HG03139 (cell line): ENCODE measurements at regions not wholly inside any gene's neighbourhood (a gene's known extent, or its start where the extent isn't known, plus 50 kb on each side); places are given as distances from the start of the nearest gene placed in this dataset.
"Not testable (repeated sequence)": the region's sequence is repeated elsewhere in the genome, so short reads cannot be mapped to it uniquely, and the experiment has no call there.

Experiments used
- ATAC-seq: cut with Tn5 transposase; IDR thresholded peaks from one replicate; pipeline ENCODE4 v1.9.1; 2021; ENCODE audit not compliant: unreplicated experiment

- no peak for ATAC-seq
Observed at GRCh38 chr2:14967729-14968128, 335.2 kb downstream of the LRATD1 start.

GRCh38 chr2:14975381-14975780, 342.9 kb downstream of the LRATD1 start:
- ATAC-seq: no peak

DNA sequence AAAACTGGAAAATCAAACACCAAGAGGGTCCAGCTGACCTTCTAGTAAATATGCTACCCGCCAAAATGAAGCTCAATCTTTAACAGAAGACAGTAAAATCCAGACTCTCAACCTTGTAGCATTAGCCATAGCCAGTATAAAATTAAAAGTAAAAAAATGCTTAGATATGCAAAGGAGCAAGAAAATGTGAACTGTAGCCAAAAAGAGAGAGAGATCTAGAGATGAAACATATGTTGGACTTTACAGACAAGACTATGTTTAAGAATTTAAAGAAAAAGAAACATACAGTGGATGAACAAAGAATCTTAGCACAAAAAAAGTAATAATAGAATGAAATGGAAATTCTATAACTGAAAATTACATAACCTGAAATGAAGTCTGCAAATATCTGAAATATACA, 344.5 kb downstream of the LRATD1 start:
- no peak for ATAC-seq

- no peak for ATAC-seq
Observed at GRCh38 chr2:14978845-14979244, 346.3 kb downstream of the LRATD1 start.

- no peak for ATAC-seq
Observed at GRCh38 chr2:14982790-14983189, 350.3 kb downstream of the LRATD1 start.

DNA sequence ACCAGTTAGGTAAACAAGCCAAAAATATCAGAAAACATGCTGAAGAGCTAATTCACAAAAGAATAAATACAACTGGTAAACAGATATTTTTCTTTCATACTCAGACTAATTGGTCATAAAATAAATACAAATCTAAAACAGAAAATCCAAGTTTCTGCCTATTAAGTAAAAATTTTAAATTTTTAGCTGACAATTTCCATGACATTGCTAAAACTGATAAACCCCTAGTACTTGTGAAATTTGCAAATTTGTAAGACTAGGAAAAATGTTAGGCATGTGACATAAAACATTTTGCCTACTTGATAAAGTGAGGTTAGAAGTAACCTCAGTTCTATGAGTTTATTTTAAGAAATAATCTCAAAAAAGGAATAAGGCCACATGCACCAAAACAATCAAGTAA, 356.1 kb downstream of the LRATD1 start:
- ATAC-seq: no peak

DNA sequence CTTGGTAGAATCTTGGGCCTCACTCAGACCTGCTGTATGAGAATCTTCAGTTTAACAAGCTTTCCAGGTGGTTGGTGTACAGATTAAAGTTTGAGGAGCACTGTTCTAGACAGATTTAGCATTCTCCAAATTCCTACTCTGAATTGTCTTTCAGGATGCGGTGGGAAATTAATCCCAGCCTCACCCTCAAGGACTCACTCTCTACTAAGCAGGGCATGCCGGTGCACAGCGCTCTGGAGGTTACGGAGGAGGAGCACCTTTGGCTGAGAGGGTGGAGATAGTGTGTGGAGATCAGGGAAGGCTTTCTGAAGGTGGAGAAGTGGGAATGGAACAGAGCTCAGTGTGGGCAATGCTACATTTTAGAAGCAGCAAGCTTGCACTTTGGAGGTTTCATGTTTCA, 359.2 kb downstream of the LRATD1 start:
- no peak for ATAC-seq

GRCh38 chr2:14994721-14995120, 362.2 kb downstream of the LRATD1 start:
- ATAC-seq: no peak

DNA sequence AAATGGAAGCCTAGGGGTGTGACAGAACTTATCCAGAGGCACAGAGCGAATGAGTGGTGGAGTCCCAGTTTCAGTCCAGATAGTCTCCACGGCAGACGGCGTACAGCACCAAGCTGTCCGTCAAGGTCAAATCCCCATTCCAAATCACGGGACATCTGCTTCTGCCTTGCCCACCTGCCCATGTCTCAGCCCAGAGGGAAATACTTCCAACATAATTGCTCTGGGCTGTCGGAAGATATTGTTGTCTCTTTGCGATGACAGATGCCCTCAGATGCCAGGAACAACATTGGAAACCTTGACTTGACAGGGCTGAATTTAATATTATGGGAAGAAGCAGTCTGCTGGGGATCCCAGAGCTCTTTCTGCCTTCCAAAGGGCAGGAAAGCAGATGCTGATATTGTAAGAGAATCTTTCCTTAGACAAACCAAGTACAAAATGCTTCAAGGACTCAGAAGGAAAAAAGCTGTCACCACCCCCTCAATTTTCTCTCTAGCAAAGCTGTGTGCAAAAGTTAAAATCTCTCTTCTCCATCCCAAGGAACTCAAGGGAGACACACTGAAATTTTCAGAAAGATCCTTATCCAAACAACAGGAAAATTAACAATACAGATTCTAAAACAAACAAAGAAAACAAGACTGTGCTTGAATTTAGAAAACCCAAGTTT, 364.0 kb downstream of the LRATD1 start:
- ATAC-seq: no peak

DNA sequence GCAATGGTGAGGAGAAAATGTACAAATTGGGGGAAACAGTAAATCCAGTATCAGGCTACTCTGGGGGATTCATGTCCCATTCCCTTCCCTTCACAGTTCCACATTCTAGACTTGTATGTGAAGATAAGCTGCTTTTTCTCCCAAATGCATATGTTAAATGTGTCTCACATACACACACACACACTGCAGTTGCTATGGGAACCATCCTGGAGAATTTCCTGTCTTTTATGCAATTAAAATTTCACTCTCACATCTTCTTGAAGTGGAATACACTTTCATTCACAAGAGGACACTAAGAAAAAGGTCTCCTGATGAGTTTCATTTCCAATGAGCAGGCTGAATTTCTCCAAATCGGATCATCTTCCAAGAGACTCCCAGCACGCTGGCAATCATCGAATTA, 366.0 kb downstream of the LRATD1 start:
- no peak for ATAC-seq

- ATAC-seq: no peak
Observed at GRCh38 chr2:14999114-14999661, 366.7 kb downstream of the LRATD1 start.

- ATAC-seq: not testable (repeated sequence)
Observed at GRCh38 chr2:15002519-15002918, 370.0 kb downstream of the LRATD1 start.

GRCh38 chr2:15006667-15007066, 374.1 kb downstream of the LRATD1 start:
- ATAC-seq: peak; percentile 83

- no peak for ATAC-seq
Observed at GRCh38 chr2:15009681-15010080, 377.2 kb downstream of the LRATD1 start.

DNA sequence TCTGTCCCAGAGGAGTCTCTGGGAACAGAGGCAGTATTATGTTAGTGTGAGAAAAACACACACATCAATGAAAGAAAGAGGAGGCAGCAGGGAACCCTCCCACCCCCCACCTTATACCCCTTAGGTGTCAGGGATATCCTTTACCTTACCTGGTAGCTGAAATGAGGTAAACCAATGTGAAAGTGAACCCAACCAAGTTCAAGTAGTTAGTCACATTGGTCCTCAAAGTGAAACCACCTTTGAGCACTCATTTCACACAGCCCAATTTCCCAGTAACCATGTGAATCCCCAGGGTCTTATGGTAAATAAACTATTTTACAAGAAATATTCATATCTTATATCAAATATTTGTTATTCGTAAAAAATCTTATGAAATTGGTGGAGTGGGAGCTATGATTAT, 377.8 kb downstream of the LRATD1 start:
- ATAC-seq: no peak

DNA sequence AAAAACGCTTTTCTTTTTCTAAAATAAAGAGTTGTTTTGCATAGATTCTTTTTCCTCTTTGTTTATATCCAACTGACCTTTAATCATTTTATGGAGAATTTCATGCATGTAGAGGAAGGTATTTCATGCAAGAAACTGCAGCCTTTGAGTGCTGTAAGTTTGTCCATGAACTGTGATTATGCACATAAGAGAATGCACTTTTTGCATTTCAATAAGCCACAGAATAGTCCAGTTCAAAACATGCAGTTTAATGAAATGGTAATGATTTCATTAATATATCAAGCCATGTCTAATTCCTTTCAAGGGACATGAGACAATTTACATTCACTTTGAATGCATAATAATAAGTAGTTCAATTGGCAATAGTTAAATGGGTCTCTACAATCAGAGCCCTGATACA, 386.3 kb downstream of the LRATD1 start:
- no peak for ATAC-seq

DNA sequence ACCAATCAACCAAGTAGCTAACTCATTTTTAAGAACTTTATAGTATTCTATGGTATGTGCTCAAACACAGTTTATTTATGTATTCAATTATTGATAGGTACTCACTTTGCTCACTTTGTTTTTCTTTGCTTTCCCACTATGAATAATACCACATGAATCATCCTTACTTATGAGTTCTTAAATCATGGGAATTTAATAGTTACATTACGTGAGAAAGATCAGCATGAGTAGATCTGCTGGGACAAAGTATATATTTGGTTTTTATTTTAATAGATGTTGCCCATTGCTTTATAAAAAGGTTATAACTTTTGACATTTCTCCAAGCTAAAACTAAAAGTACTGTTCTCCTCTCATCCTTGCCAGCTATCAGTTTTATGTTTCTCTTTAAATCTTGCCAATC, 390.7 kb downstream of the LRATD1 start:
- ATAC-seq: no peak

DNA sequence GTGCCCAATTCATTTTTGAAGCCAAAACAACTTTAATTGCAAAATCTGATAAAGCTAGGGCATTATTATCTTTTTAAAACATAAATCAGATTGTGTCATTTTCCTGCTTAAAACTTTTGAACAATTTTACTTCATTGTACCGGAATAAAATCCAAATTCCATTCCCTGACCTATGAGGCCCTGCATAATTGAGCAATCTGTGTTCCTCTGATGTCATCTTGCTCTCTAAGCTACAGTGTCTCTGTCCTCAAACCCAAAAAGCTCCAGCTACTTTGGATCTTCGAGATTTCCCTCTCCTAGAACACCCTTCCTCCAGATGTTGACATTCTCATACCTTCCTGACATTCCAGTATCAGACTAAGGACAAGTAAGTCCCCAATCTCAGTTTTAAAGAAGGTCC, 395.9 kb downstream of the LRATD1 start:
- ATAC-seq: no peak

DNA sequence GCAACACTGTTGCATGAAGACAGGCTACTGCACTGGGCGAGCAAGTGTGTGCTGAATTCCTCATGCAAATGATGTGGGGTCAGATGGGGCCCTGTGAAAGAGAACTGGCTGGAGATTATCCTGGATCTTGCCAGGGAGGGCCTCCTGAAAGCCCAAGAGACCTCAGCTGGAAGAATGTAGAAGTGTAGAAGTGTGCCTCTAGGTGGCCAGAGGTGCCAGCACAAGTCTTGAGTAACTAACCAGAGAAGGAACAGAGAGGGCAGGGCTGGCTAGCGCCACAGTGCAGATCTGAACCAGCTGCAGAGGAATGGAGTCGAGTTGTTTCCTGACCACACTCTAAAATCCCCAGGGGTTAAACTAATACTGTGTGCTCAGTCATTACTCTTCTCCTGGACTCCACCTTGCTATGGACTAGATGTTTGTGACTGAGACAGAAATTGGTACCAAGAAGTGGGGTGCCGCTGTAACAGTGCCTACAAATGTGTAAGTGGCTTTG, 399.3 kb downstream of the LRATD1 start:
- ATAC-seq: peak; percentile 85

DNA sequence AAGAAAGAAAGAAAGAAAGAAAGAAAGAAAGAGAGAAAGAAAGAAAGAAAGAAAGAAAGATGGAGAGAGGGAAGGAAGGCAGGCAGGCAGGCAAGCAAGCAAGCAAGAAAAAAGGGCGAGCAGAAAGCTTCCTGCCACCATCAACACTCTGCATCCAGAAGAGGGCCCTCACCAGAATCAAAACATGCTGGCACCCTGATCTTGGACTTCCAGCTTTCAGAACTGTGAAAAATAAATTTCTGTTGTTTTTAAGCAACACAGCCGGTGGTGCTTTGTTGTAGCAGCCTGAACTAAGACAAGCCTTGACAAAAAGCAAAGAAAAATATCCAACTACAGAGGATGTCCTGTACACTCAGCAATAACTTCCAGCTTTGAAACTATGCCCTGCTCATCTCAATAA, 401.7 kb downstream of the LRATD1 start:
- no peak for ATAC-seq

DNA sequence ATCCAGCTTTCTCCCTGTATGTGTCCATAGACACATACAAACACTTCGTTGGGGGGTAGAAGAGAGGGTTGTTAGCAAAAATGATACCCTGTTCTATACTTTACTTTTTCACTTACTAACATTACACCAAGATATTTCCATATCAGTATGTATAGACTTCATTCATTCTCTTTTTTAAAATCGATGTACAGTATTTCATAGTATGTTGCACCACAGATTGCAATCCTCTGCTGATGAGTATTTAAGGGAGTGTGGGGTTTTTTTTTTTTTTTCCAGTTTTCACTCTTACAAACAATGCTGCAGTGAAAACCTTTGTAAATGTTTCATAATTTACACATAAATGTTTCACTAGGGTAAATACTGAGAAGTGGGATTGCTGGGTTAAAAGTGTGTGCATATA, 402.3 kb downstream of the LRATD1 start:
- no peak for ATAC-seq

DNA sequence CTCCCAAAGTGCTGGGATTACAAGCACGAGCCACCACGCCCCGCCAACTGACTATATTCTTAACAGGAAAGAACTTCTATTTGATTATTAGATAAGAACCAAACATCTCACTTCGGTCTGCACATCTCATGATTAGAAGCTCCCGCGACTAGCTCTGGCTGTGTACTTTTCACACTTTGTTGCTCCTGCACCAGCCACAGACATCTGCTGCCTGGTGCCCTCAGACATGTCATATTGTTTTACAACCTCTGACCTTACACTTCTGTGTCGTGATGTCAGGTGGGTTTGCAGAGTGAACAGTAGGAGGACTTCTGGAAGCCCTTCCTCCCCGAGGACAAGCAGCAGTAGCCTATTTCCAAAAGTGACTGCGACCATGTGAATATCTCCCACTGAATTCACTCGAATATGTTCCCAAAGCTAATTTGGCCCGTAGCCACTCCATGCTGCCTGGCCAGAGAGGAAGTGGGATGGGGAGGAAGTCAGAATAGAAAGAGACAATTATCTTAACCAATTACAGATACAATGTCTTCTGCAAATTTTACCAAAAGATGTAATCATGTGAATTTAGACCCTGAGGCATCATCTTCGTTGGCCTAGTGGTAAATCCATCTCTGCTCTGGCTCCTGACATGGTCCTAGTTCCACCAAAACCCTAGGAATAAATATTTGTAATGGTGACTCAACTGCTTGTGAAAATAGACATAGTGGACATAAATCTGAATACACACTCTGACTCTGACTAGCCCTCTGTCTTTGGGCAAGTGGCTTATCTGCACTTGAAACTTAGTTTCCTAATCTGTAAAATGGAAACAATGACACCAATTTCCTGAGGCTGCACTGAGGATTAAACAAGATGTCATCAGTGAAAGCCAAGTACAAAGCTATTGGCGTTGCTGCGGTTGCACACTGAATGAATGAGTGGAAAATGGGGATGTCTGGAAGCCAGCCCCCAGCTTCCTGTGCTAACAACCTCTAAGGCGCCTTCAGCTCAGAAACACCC, 406.1 kb downstream of the LRATD1 start:
- ATAC-seq: no peak
